Endothelial cell of umbilical vein (primary cell): ENCODE measurements at regions not wholly inside any gene's neighbourhood (a gene's known extent, or its start where the extent isn't known, plus 50 kb on each side); places are given as distances from the start of the nearest gene placed in this dataset.

Experiments used
- BruUV-seq: library from RNA; stranded (reverse); fragments of 400-500 nt; replicated peaks from 2 replicates; lab custom pipeline; 2021; lab: Mats Ljungman, UMichigan
- CTCF ChIA-PET: fragments of 300-600, 350-600 bp; sonication (Branson Sonifier 250); formaldehyde crosslinking; loops from one replicate; lab custom pipeline; 2021; ENCODE audit warnings: antibody characterized with exemption, inconsistent platforms; lab: Charles Lee
- POLR2A ChIA-PET: fragments of 300-600, 350-600 bp; sonication (Branson Sonifier 250); formaldehyde crosslinking; loops from one replicate; lab custom pipeline; 2021; ENCODE audit warnings: antibody characterized with exemption, inconsistent platforms; lab: Charles Lee
- DNase-seq: peaks from one replicate; pipeline ENCODE4 v3.0.0-alpha.2; 2011; ENCODE audit warnings: low read depth, low spot score
- FAIRE-seq: peaks from 2 replicates; lab custom pipeline; 2011; peaks lifted over from hg19 to GRCh38; lab: Jason Lieb, UNC
- H2AFZ ChIP-seq: 2 replicates; pipeline ENCODE4 v1.6.0; 2012; ENCODE audit warnings: low read depth, low read length, control low read depth, inconsistent platforms
- H3K27ac ChIP-seq: 2 replicates; pipeline ENCODE4 v1.5.1; 2011; ENCODE audit warnings: low read depth, mild to moderate bottlenecking, control low read depth, low read length, moderate library complexity; ENCODE audit not compliant: insufficient read depth
- H3K27me3 ChIP-seq, 2 experiments: 2 replicates each; pipeline versions ENCODE4 v1.6.0 to v1.6.1; 2011; ENCODE audit warnings: low read length in 2 of 2, mixed read lengths in 1 of 2; ENCODE audit not compliant: control insufficient read depth in 2 of 2, insufficient read depth in 2 of 2
- H3K36me3 ChIP-seq, 2 experiments: 2 replicates in 1 of 2; 3 replicates in 1 of 2; pipeline ENCODE4 v1.5.1; 2011; ENCODE audit warnings: low read length in 2 of 2, mild to moderate bottlenecking in 1 of 2, moderate library complexity in 1 of 2; ENCODE audit not compliant: control insufficient read depth in 2 of 2, insufficient read depth in 2 of 2; ENCODE audit errors: extremely low read depth in 1 of 2
- H3K4me1 ChIP-seq: 3 replicates; pipeline ENCODE4 v1.5.1; 2011; ENCODE audit warnings: mild to moderate bottlenecking, low read length; ENCODE audit not compliant: control insufficient read depth, insufficient read depth; ENCODE audit errors: extremely low read depth
- H3K4me2 ChIP-seq: 2 replicates; pipeline ENCODE4 v1.6.1; 2011; ENCODE audit warnings: low read length, control low read depth, mixed read lengths; ENCODE audit not compliant: insufficient read depth
- H3K4me3 ChIP-seq, 3 experiments: fragments of 200-600 bp in 1 of 3; sonication (generic), shearing (Covaris generic) in 1 of 3; replicated peaks in 1 of 3; 2 replicates each; pipeline ENCODE4 v1.5.1; 2011 to 2016; ENCODE audit warnings: control low read depth in 3 of 3, low read length in 3 of 3, mild to moderate bottlenecking in 2 of 3, inconsistent platforms in 1 of 3, low read depth in 1 of 3, moderate library complexity in 1 of 3; ENCODE audit not compliant: insufficient read depth in 1 of 3
- H3K79me2 ChIP-seq: 2 replicates; pipeline ENCODE4 v1.6.0; 2012; ENCODE audit warnings: low read length, inconsistent platforms; ENCODE audit not compliant: control insufficient read depth, insufficient read depth
- H3K9ac ChIP-seq: replicated peaks from 2 replicates; pipeline ENCODE3; 2011; ENCODE audit warnings: low read length, control low read depth; ENCODE audit not compliant: insufficient read depth; ENCODE audit errors: extremely low read depth
- H3K9me1 ChIP-seq: replicated peaks from 3 replicates; pipeline ENCODE4 v1.6.0; 2011; ENCODE audit warnings: mild to moderate bottlenecking, low read length; ENCODE audit not compliant: control insufficient read depth, insufficient read depth; ENCODE audit errors: extremely low read depth
- H3K9me3 ChIP-seq: replicated peaks from 2 replicates; pipeline ENCODE4 v1.5.1; 2012; ENCODE audit warnings: low read length, inconsistent platforms; ENCODE audit not compliant: control insufficient read depth, insufficient read depth
- H4K20me1 ChIP-seq: replicated peaks from 2 replicates; pipeline ENCODE3; 2011; ENCODE audit warnings: mild to moderate bottlenecking, low read length; ENCODE audit not compliant: control insufficient read depth, insufficient read depth; ENCODE audit errors: extremely low read depth
- EZH2 ChIP-seq: IDR thresholded peaks from 2 replicates; pipeline ENCODE4 v1.6.1; 2012; ENCODE audit warnings: borderline replicate concordance, low read depth, mild to moderate bottlenecking, moderate library complexity, low read length, inconsistent platforms; ENCODE audit not compliant: severe bottlenecking
- FOS ChIP-seq: IDR thresholded peaks from 2 replicates; pipeline ENCODE4 v1.6.1; 2011; ENCODE audit warnings: mild to moderate bottlenecking, low read length, moderate library complexity, borderline replicate concordance; ENCODE audit not compliant: insufficient read depth
- GATA2 ChIP-seq: IDR thresholded peaks from 2 replicates; pipeline ENCODE4 v1.7.0; 2011; ENCODE audit warnings: low read depth, mild to moderate bottlenecking, moderate library complexity, mixed read lengths, low read length; ENCODE audit not compliant: insufficient read length, insufficient read depth
- JUN ChIP-seq: IDR thresholded peaks from 2 replicates; pipeline ENCODE4 v1.6.1; 2011; ENCODE audit warnings: borderline replicate concordance, low read depth; ENCODE audit not compliant: insufficient read length, insufficient read depth
- MYC ChIP-seq: IDR thresholded peaks from one replicate; pipeline ENCODE4 v1.6.1; 2011; ENCODE audit warnings: mild to moderate bottlenecking, low read depth, low read length
- POLR2A ChIP-seq: IDR thresholded peaks from 2 replicates; pipeline ENCODE4 v1.6.1; 2012; ENCODE audit warnings: low read depth, mild to moderate bottlenecking, control low read depth, low read length
- POLR2AphosphoS5 ChIP-seq: IDR thresholded peaks from 2 replicates; pipeline ENCODE4 v1.6.1; 2012; ENCODE audit warnings: low read depth, mild to moderate bottlenecking, control low read depth, low read length, moderate library complexity; ENCODE audit not compliant: insufficient read depth
- dilution Hi-C: fragments of 300-500 bp; cut with MboI; formaldehyde crosslinking; loops from one replicate; pipeline ENCODE4 v1.15.0; 2019; ENCODE audit warnings: low sequenced_read_pairs; ENCODE audit not compliant: extremely low pct_ligation_motif_present
- intact Hi-C: fragments of 100-400 bp; cut with micrococcal nuclease; formaldehyde crosslinking; loops from one replicate; pipeline ENCODE4 v1.10.0; 2022
- TF ChIP-seq, protein P1 (sequence below), 2 donors: IDR thresholded peaks; 1 replicate in 1 of 2; 2 replicates in 1 of 2; pipeline ENCODE4 v1.5.1; 2011; ENCODE audit warnings: low read length in 2 of 2, mild to moderate bottlenecking in 2 of 2, moderate library complexity in 2 of 2, control low read depth in 1 of 2, inconsistent platforms in 1 of 2, low read depth in 1 of 2; ENCODE audit not compliant: insufficient read depth in 1 of 2; ENCODE audit errors: extremely low read depth in 1 of 2
- TF ChIP-seq, protein P2 (sequence below): IDR thresholded peaks from 2 replicates; pipeline ENCODE4 v1.6.1; 2011; ENCODE audit not compliant: insufficient read depth, insufficient read length

DNA sequence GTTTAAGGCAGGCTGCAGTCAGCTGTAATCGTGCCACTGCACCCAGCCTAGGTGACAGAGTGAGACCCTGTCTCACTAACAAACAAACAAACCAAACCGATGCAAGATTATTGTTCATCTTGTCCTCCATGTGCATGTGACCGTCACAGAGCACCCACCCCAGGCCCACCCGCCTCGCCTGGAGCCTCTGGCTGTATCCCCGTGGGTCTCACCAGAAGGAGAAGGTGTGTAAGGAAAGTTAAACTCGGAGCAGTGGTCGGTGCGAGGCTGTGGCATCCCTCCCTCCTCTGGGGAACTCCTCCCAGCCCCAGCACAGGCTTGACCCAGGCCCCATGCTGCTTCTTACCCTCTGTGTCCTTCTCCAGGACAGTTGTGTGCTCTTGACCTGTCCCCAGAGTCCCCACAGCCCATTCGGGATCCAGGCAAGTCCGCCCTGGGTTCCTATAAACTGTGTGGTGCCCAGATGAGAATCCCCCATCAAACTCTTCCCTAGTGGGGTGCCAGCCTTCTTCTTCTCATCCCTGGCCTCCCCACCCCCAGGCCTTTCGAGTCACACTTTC, 318.4 kb downstream of the AJAP1 start:
- Histone ChIP-seq H3K4me2 (no peak overlapping the region), H3K4me3 (no peak overlapping the region), H3K27me3 (no peaks in the 10 kb centered on the region), H3K36me3 (no peaks in the 10 kb centered on the region), H3K9ac (no peak overlapping the region), H4K20me1 (no peaks in the 10 kb centered on the region), H3K4me1 (no peaks in the 10 kb centered on the region), H2AFZ (no peak overlapping the region), H3K9me1 (no peaks in the 10 kb centered on the region), H3K27ac (no peak overlapping the region), H3K9me3 (peaks cover 2% of the 10 kb centered on the region), H3K79me2 (no peaks in the 10 kb centered on the region)
- no peak for DNase-seq
- TF ChIP-seq JUN, result no peak
- no peak for TF ChIP-seq POLR2A
- TF ChIP-seq EZH2, result no peak
- TF ChIP-seq, protein P1, sequence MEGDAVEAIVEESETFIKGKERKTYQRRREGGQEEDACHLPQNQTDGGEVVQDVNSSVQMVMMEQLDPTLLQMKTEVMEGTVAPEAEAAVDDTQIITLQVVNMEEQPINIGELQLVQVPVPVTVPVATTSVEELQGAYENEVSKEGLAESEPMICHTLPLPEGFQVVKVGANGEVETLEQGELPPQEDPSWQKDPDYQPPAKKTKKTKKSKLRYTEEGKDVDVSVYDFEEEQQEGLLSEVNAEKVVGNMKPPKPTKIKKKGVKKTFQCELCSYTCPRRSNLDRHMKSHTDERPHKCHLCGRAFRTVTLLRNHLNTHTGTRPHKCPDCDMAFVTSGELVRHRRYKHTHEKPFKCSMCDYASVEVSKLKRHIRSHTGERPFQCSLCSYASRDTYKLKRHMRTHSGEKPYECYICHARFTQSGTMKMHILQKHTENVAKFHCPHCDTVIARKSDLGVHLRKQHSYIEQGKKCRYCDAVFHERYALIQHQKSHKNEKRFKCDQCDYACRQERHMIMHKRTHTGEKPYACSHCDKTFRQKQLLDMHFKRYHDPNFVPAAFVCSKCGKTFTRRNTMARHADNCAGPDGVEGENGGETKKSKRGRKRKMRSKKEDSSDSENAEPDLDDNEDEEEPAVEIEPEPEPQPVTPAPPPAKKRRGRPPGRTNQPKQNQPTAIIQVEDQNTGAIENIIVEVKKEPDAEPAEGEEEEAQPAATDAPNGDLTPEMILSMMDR (IDR thresholded peaks at IDR 0.05; ENCODE audit: extremely low read depth in 1 of 2, insufficient read depth in 1 of 2, low read depth in 1 of 2, low read length in 2 of 2), result no peak
- TF ChIP-seq, protein P2, sequence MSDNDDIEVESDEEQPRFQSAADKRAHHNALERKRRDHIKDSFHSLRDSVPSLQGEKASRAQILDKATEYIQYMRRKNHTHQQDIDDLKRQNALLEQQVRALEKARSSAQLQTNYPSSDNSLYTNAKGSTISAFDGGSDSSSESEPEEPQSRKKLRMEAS, result no peak
- TF ChIP-seq GATA2, result no peak
- TF ChIP-seq POLR2AphosphoS5, result no peak
- TF ChIP-seq MYC, result no peak
- TF ChIP-seq FOS, result no peak
- intact Hi-C loops, result no loop called here
- ChIA-PET POLR2A (no interaction called here), CTCF (no interaction called here)
- no TSS peak for BruUV-seq
- dilution Hi-C loops, result no loop called here
- FAIRE-seq, result no peak
